PC-9 (cell line): ENCODE measurements at regions not wholly inside any gene's neighbourhood (a gene's known extent, or its start where the extent isn't known, plus 50 kb on each side); places are given as distances from the start of the nearest gene placed in this dataset.

ENCODE experiments used
- BruUV-seq: library from RNA; stranded (reverse); fragments of 400-500 nt; replicated peaks from 2 replicates; lab custom pipeline; 2021; lab: Mats Ljungman, UMichigan
- CTCF ChIA-PET: fragments of 300-600 bp; sonication (Branson Sonifier 250); formaldehyde crosslinking; loops from one replicate; lab custom pipeline; 2022; ENCODE audit warnings: antibody characterized with exemption; lab: Charles Lee
- POLR2A ChIA-PET: fragments of 300-600 bp; sonication (Branson Sonifier 250); formaldehyde crosslinking; loops from one replicate; lab custom pipeline; 2022; ENCODE audit warnings: antibody characterized with exemption; ENCODE audit not compliant: unreplicated experiment; lab: Charles Lee
- DNase-seq, 2 experiments: peaks; one replicate each; pipeline versions ENCODE4 v3.0.0 to v3.0.0-alpha.2; 2015 to 2022; ENCODE audit warnings: mixed read lengths in 1 of 2
- H2AFZ ChIP-seq: fragments of 200-600 bp; sonication (generic); 2 replicates; pipeline ENCODE4 v1.8.1; 2017; ENCODE audit warnings: antibody characterized with exemption
- H3F3A ChIP-seq: fragments of 200-600 bp; sonication (generic); 2 replicates; pipeline ENCODE4 v1.8.1; 2017; ENCODE audit warnings: antibody characterized with exemption, mild to moderate bottlenecking, low read depth; ENCODE audit not compliant: insufficient read depth
- H3K27ac ChIP-seq: fragments of 200-600 bp; sonication (generic); 2 replicates; pipeline ENCODE4 v1.6.1; 2016; ENCODE audit warnings: mixed run types
- H3K27me3 ChIP-seq: fragments of 200-600 bp; sonication (generic); 2 replicates; pipeline ENCODE4 v1.6.1; 2016; ENCODE audit warnings: low read depth, mixed run types; ENCODE audit not compliant: insufficient read depth
- H3K36me3 ChIP-seq: fragments of 200-600 bp; sonication (generic); 2 replicates; pipeline ENCODE4 v1.6.1; 2016; ENCODE audit warnings: low read depth, mixed run types
- H3K4me1 ChIP-seq: fragments of 200-600 bp; sonication (generic); replicated peaks from 2 replicates; pipeline ENCODE4 v1.6.1; 2016; ENCODE audit warnings: mixed run types; ENCODE audit not compliant: insufficient read depth
- H3K4me2 ChIP-seq: fragments of 200-600 bp; sonication (generic); 2 replicates; pipeline ENCODE4 v1.6.1; 2017; ENCODE audit warnings: mixed run types
- H3K4me3 ChIP-seq: fragments of 200-600 bp; sonication (generic); 2 replicates; pipeline ENCODE4 v1.6.1; 2016; ENCODE audit warnings: mixed run types
- H3K79me2 ChIP-seq: fragments of 200-600 bp; sonication (generic); 2 replicates; pipeline ENCODE4 v1.6.1; 2017; ENCODE audit warnings: low read depth, mixed run types
- H3K9me2 ChIP-seq: fragments of 200-600 bp; sonication (generic); 2 replicates; pipeline ENCODE4 v1.8.1; 2017; ENCODE audit warnings: mild to moderate bottlenecking; ENCODE audit not compliant: insufficient read depth
- H3K9me3 ChIP-seq: fragments of 200-600 bp; sonication (generic); 2 replicates; pipeline ENCODE4 v1.8.1; 2016; ENCODE audit warnings: low read depth; ENCODE audit not compliant: insufficient read depth
- H4K20me1 ChIP-seq: fragments of 200-600 bp; sonication (generic); 2 replicates; pipeline ENCODE4 v1.8.1; 2017; ENCODE audit not compliant: insufficient read depth
- EZH2 ChIP-seq: fragments of 200-600 bp; sonication (generic); IDR thresholded peaks from 2 replicates; pipeline ENCODE4 v1.8.0; 2017; ENCODE audit warnings: antibody characterized with exemption, low read depth
- intact Hi-C: fragments of 100-400 bp; cut with micrococcal nuclease; formaldehyde crosslinking; loops from one replicate; pipeline ENCODE4 v1.10.0; 2022; ENCODE audit not compliant: unreplicated experiment
- TF ChIP-seq, protein P1 (sequence below): fragments of 200-600 bp; sonication (generic); conservative IDR thresholded peaks from 2 replicates; pipeline ENCODE4 v1.6.1; 2017; ENCODE audit warnings: mixed run types, antibody characterized with exemption, mild to moderate bottlenecking, moderate library complexity

DNA sequence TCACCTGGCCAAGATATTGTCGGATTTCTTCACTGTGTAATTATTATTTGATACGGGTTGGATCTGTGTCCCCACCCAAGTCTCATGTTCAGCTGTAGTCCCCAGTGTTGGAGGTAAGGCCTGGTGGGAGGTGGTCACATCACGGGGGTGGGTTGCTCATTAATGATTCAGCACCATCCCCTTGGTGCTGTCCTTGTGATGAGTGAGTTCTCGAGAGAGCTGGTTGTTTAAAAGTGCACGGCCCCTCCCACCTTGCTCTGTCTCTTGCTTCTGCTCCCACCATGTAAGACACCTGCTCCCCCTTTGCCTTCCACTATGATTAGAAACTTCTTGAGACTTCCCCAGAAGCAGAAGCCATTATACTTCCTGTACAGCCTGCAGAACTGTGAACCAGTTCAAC is 173.9 kb upstream of the PMEPA1 start:
- no peaks in the 10 kb centered on the region for H3K36me3 ChIP-seq

GRCh38 chr20:57883224-57883623 is 173.4 kb upstream of the PMEPA1 start:
- Histone ChIP-seq H3K9me2 (0 out of 2 replicates have a peak, but pooled peaks cover 3% of the 10 kb centered on the region), H3K27me3 (no peaks in the 10 kb centered on the region), H4K20me1 (no peaks in the 10 kb centered on the region), H3K4me1 (no peaks in the 10 kb centered on the region), H3K79me2 (no peaks in the 10 kb centered on the region), H3K4me2 (no peak overlapping the region), H3K4me3 (no peak overlapping the region), H3K9me3 (no peaks in the 10 kb centered on the region), H2AFZ (no peak overlapping the region), H3K36me3 (no peaks in the 10 kb centered on the region), H3K27ac (no peak overlapping the region), H3F3A (no peaks in the 10 kb centered on the region)
- intact Hi-C loops: no loop called here
- POLR2A ChIA-PET: no interaction called here
- no TSS peak for BruUV-seq
- no peak for DNase-seq
- CTCF ChIA-PET: no interaction called here
- no peak for TF ChIP-seq EZH2
- TF ChIP-seq, protein P1, sequence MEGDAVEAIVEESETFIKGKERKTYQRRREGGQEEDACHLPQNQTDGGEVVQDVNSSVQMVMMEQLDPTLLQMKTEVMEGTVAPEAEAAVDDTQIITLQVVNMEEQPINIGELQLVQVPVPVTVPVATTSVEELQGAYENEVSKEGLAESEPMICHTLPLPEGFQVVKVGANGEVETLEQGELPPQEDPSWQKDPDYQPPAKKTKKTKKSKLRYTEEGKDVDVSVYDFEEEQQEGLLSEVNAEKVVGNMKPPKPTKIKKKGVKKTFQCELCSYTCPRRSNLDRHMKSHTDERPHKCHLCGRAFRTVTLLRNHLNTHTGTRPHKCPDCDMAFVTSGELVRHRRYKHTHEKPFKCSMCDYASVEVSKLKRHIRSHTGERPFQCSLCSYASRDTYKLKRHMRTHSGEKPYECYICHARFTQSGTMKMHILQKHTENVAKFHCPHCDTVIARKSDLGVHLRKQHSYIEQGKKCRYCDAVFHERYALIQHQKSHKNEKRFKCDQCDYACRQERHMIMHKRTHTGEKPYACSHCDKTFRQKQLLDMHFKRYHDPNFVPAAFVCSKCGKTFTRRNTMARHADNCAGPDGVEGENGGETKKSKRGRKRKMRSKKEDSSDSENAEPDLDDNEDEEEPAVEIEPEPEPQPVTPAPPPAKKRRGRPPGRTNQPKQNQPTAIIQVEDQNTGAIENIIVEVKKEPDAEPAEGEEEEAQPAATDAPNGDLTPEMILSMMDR: no peak

More for the DNA sequence above, 173.9 kb upstream of the PMEPA1 start:
- Histone ChIP-seq H3F3A (no peaks in the 10 kb centered on the region), H3K9me3 (no peaks in the 10 kb centered on the region), H2AFZ (no peak overlapping the region), H4K20me1 (no peaks in the 10 kb centered on the region), H3K79me2 (no peaks in the 10 kb centered on the region), H3K4me1 (no peaks in the 10 kb centered on the region), H3K27me3 (no peaks in the 10 kb centered on the region), H3K9me2 (0 out of 2 replicates have a peak, but pooled peaks cover 3% of the 10 kb centered on the region), H3K4me3 (no peak overlapping the region), H3K4me2 (no peak overlapping the region), H3K27ac (no peak overlapping the region)
- ChIA-PET CTCF (no interaction called here), POLR2A (no interaction called here)
- no peak for DNase-seq
- no TSS peak for BruUV-seq
- intact Hi-C loops: no loop called here
- TF ChIP-seq EZH2: no peak
- TF ChIP-seq, protein P1: no peak

GRCh38 chr20:57882451-57883161 is 172.8 kb upstream of the PMEPA1 start:
- Histone ChIP-seq H3K27me3 (no peaks in the 10 kb centered on the region), H4K20me1 (no peaks in the 10 kb centered on the region), H2AFZ (no peak overlapping the region), H3K9me2 (0 out of 2 replicates have a peak, but pooled peaks cover 3% of the 10 kb centered on the region), H3K36me3 (no peaks in the 10 kb centered on the region), H3F3A (no peaks in the 10 kb centered on the region), H3K4me2 (no peak overlapping the region), H3K9me3 (no peaks in the 10 kb centered on the region), H3K27ac (no peak overlapping the region), H3K4me3 (no peak overlapping the region), H3K4me1 (no peaks in the 10 kb centered on the region), H3K79me2 (no peaks in the 10 kb centered on the region)
- TF ChIP-seq, protein P1: no peak
- no peak for TF ChIP-seq EZH2
- DNase-seq: peak in 1 of 2 experiments; percentile 64
- POLR2A ChIA-PET: no interaction called here
- intact Hi-C loops: no loop called here
- no TSS peak for BruUV-seq
- CTCF ChIA-PET: no interaction called here
